HG02938 (cell line): ENCODE measurements at regions not wholly inside any gene's neighbourhood (a gene's known extent, or its start where the extent isn't known, plus 50 kb on each side); places are given as distances from the start of the nearest gene placed in this dataset.

Experiments
- ATAC-seq: cut with Tn5 transposase; IDR thresholded peaks from one replicate; pipeline ENCODE4 v1.9.1; 2021; ENCODE audit warnings: mild to moderate bottlenecking, moderate library complexity; ENCODE audit not compliant: unreplicated experiment

GRCh38 chrX:96619588-96619987, 65.1 kb upstream of the DIAPH2 start:
- ATAC-seq = no peak

- no peak for ATAC-seq
These were observed 62.8 kb upstream of the DIAPH2 start for GRCh38 chrX:96621811-96622210.
